ENCODE measurements at regions not wholly inside any gene's neighbourhood (a gene's known extent, or its start where the extent isn't known, plus 50 kb on each side); places are given as distances from the start of the nearest gene placed in this dataset.

- TF ChIP-seq CTCF (IDR thresholded peaks at IDR 0.05) = no peak
- TF ChIP-seq POLR2A (IDR thresholded peaks at IDR 0.05) = no peak
These were observed 62.2 kb upstream of the TINAGL1 start for GRCh38 chr1:31514117-31514516.

Measured in heart left ventricle (tissue), 13 donors.